ENCODE measurements at regions not wholly inside any gene's neighbourhood (a gene's known extent, or its start where the extent isn't known, plus 50 kb on each side); places are given as distances from the start of the nearest gene placed in this dataset.

- TF ChIP-seq, protein P1, sequence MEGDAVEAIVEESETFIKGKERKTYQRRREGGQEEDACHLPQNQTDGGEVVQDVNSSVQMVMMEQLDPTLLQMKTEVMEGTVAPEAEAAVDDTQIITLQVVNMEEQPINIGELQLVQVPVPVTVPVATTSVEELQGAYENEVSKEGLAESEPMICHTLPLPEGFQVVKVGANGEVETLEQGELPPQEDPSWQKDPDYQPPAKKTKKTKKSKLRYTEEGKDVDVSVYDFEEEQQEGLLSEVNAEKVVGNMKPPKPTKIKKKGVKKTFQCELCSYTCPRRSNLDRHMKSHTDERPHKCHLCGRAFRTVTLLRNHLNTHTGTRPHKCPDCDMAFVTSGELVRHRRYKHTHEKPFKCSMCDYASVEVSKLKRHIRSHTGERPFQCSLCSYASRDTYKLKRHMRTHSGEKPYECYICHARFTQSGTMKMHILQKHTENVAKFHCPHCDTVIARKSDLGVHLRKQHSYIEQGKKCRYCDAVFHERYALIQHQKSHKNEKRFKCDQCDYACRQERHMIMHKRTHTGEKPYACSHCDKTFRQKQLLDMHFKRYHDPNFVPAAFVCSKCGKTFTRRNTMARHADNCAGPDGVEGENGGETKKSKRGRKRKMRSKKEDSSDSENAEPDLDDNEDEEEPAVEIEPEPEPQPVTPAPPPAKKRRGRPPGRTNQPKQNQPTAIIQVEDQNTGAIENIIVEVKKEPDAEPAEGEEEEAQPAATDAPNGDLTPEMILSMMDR (conservative IDR thresholded peaks at IDR 0.05; ENCODE audit: low read depth, low read length) = no peak
- TF ChIP-seq EZH2 (IDR thresholded peaks at IDR 0.05; ENCODE audit: borderline replicate concordance, low read depth, low read length, poor library complexity, severe bottlenecking) = no peak
Measured at GRCh38 chr12:88310666-88311065, 168.6 kb downstream of the TMTC3 start.

Measured in A673 (cell line).